ENCODE measurements at regions not wholly inside any gene's neighbourhood (a gene's known extent, or its start where the extent isn't known, plus 50 kb on each side); places are given as distances from the start of the nearest gene placed in this dataset.

GRCh38 chr4:15320121-15320678 lies 107.6 kb upstream of the C1QTNF7 start:
- TF ChIP-seq POLR2A (IDR thresholded peaks at IDR 0.05) (no peak), CTCF (IDR thresholded peaks at IDR 0.05) (no peak)

All from body of pancreas (tissue), 4 donors.